NCI-H2171 (cell line): ENCODE measurements at regions not wholly inside any gene's neighbourhood (a gene's known extent, or its start where the extent isn't known, plus 50 kb on each side); places are given as distances from the start of the nearest gene placed in this dataset.
"Not testable (repeated sequence)": the region's sequence is repeated elsewhere in the genome, so short reads cannot be mapped to it uniquely, and the experiment has no call there.

Experiments
- DNase-seq: peaks from one replicate; lab custom pipeline; 2025; lab: John Stamatoyannopoulos, UW

DNA sequence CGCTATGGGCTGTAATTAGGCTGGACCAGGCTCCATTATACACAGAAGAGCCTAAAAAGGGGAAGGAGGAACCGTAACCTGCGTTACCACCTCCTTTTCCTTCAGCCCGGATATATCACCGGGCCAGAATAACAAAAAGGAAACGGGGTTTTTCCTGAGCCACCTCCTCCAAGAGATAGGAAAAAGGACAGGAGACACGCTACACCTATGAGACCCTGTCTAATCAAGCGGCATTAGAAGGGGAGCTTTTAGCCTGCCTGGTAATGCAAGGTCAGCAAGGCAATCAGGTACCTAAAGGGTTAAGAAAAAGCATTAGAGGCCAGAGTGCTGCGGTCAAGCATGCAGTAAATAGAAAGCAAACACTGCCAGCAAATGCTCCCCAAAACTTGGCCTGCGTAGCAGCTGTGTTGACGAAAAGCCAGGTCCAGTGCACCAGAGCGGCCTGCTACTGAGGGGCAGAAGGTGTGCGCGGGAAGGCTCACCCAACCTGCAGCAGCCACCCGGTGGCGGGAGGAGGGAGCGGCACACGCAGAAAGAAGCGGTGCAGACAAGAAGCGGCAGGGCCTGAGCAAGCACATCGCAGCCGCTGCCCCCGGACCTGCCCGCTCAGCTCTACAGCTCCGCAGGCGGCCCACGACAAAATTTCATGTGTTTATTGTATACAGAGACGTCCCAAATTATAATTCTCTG, 1466.1 kb downstream of the UQCRFS1 start:
- no peak for DNase-seq

GRCh38 chr19:27745978-27746542, 1466.9 kb downstream of the UQCRFS1 start:
- no peak for DNase-seq

- no peak for DNase-seq
Measured at GRCh38 chr19:27744926-27745768, 1467.8 kb downstream of the UQCRFS1 start.

GRCh38 chr19:27742041-27742440, 1470.9 kb downstream of the UQCRFS1 start:
- DNase-seq, result no peak

DNA sequence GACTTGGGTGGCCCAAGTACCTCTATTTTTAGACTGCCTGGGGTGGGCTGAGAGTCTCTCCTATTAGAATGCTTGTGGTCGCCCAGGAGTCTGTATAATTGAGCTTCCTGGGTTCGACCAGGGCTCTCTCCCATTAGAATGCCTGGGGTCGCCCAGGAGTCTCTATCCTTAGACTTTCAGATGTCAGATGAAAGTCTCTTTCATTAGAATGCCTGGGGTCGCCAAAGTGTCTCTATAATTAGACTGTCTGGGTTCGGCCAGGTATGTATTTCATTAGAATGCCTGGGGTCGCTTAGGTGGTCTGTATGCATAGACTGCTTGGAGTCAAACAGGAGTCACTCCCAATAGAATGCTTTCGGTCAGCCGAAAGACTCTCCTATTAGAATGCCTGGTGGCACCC, 1471.7 kb downstream of the UQCRFS1 start:
- no peak for DNase-seq

DNA sequence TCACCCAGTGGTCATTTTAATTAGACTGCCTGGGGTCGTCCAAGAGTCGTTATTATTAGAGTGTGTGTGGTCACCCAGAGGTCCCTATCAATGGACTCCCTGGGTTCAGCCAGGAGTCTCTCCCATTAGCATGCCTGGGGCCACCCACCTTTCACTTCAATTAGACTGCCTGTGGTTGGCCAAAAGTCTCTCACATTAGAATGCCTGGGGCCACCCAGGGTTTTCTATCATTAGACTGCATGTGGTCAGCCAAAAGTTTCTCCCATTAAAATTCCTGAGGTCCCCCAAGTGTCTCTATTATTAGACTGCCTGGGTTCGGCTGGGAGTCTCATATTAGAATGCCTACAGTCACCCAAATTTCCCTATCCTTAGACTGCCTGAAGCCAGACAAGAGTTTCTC, 1472.6 kb downstream of the UQCRFS1 start:
- no peak for DNase-seq

DNA sequence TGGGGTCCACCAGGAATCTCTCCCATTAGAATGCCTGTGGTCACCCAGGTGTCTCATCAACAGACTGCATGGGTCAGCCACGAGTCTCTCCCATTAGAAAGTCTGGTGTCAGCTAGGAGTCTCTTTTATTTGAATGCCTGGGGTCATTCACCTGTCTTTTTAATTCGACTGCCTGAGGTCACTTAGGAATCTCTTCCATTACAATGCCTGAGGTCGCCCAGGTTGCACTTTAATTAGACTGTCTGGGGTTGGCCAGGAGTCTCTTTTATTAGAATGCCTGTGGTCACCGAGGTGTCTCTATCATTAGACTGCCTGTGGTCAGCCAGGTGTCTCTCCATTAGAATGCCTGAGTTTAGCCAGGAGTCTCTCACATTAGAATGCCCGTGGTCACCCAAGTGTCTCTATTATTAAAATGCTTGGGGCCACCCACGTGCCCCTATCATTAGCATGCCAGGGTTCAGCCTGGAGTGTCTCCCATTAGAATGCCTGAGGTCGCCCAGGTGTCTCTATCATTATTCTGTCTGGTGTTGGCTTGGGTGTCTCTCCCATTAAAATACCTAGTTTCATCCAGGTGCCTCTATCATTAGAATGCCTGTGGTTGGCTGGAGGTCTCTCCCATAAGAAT, 1474.3 kb downstream of the UQCRFS1 start:
- DNase-seq, result no peak

GRCh38 chr19:27736225-27736624, 1476.7 kb downstream of the UQCRFS1 start:
- DNase-seq, result no peak

DNA sequence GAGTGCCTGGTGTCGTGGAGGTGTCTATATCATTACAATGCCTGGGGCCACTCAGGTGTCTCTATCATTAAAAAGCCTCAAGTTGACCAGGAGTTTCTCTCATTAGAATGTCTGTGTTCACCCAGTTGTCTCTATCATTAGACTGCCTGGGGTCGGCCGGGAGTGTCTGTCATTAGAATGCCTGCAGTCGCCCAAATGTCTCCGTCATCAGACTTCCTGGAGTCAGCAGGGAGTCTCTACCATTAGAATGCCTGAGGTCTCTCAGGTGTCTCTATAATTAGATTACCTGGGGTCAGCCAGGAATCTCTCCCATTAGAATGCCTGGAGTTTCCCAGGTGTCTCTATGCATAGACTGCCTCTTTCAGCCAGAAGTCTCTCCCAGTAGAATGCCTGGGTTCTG, 1477.6 kb downstream of the UQCRFS1 start:
- DNase-seq, result no peak

- DNase-seq, result no peak
Measured at GRCh38 chr19:27734496-27735220, 1478.3 kb downstream of the UQCRFS1 start.

GRCh38 chr19:27733551-27734266, 1479.2 kb downstream of the UQCRFS1 start:
- no peak for DNase-seq

- no peak for DNase-seq
Measured at GRCh38 chr19:27729332-27729731, 1483.6 kb downstream of the UQCRFS1 start.

GRCh38 chr19:27722625-27723024, 1490.3 kb downstream of the UQCRFS1 start:
- no peak for DNase-seq

DNA sequence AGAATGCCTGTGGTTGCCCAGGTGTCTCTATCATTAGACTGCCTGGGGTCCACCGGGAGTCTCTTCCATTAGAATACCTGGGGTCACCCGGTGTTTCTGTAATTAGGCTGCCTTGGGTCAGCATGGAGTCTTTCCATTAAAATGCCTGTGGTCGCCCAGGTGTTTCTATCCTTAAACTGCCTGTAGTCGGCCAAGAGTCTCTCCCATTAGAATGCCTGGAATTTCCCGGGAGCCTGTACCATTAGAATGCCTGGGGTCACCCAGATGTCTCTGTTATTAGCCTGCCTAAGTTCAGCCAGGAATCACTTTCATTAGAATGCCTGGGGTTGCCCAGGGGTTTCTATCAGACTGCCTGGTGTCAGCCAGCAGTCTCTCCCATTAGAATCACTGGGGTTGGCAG, 1492.8 kb downstream of the UQCRFS1 start:
- no peak for DNase-seq

DNA sequence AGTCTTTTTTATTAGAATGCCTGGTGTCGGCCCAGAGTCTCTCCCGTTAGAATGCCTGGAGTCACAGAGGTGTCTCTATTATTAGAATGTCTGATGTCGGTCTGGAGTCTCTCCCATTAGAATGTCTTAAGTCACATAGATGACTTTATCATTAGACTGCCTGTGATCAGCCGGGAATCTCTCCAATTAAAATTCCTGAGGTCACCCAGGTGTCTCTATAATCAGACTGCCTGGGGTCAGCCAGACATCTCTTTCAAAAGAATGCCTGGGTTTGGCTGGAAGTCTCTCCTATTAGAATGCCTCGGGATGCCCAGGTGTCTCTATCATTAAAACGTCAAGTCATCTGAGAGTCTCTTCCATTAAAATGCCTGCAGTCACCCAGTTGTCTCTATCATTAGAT, 1493.9 kb downstream of the UQCRFS1 start:
- no peak for DNase-seq

DNA sequence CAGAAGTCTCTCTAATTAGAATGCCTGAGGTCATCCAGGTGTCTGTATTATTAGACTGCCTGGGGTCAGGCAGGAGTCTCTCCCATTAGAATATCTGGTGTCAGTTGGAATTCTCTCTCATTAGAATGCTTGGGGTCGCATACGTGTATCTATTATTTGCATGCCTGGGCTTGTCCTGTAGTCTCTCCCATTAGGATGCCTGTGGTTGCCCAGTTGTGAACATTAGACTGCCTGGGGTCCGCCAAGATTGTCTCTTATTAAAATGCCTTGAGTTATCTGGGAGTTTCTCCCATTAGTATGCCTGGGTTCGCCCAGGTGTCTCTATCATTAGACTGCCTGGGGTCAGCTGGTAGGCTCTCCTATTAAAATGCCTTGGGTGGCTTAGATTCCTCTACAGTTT, 1494.7 kb downstream of the UQCRFS1 start:
- DNase-seq, result no peak

- no peak for DNase-seq
Measured at GRCh38 chr19:27717825-27718224, 1495.1 kb downstream of the UQCRFS1 start.

- DNase-seq, result no peak
Measured at GRCh38 chr19:27716922-27717321, 1496.0 kb downstream of the UQCRFS1 start.

GRCh38 chr19:27714857-27715256, 1498.1 kb downstream of the UQCRFS1 start:
- no peak for DNase-seq

DNA sequence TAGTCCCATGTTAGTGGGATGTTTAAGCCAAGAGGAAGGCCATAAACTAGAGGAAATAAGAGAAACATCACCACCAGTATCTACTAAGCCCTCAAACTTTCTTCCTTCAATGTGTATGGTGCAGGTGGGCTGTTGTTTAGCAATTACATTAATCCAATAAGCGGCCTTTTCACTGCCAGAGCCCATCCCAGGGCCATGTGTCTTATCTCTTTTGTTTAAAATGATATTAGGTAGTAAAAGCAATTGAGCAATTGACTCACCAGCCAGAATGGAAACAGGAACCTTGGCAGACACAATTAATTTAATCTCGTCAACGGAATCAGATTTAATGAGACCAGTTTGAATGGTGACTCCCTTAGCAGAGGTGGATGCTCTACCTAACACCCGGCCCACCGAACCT, 1503.5 kb downstream of the UQCRFS1 start:
- DNase-seq, result no peak

DNA sequence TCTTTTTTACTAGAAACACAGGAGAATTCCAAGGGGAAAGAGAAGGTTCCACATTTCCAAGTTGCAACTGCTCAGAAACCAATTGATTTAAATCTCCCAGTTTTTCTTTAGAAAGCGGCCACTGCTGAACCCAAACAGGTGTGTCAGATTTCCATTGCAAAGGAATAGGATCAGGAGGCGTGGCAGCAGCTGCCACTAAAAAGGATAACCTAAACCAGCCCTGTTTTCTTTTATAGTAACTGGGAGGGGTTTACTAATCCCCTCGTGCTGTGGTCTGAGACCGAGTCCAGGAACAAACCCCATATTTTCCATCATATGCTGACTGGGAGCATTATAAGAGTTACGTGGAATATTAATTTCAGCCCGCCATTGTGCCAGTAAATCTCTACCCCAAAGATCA, 1504.0 kb downstream of the UQCRFS1 start:
- DNase-seq, result not testable (repeated sequence)
